Muscle of arm (tissue), 1 donor: ENCODE measurements at regions not wholly inside any gene's neighbourhood (a gene's known extent, or its start where the extent isn't known, plus 50 kb on each side); places are given as distances from the start of the nearest gene placed in this dataset.

Source experiments
- DNase-seq: peaks from one replicate; pipeline ENCODE4 v3.0.0-alpha.2; 2013

DNA sequence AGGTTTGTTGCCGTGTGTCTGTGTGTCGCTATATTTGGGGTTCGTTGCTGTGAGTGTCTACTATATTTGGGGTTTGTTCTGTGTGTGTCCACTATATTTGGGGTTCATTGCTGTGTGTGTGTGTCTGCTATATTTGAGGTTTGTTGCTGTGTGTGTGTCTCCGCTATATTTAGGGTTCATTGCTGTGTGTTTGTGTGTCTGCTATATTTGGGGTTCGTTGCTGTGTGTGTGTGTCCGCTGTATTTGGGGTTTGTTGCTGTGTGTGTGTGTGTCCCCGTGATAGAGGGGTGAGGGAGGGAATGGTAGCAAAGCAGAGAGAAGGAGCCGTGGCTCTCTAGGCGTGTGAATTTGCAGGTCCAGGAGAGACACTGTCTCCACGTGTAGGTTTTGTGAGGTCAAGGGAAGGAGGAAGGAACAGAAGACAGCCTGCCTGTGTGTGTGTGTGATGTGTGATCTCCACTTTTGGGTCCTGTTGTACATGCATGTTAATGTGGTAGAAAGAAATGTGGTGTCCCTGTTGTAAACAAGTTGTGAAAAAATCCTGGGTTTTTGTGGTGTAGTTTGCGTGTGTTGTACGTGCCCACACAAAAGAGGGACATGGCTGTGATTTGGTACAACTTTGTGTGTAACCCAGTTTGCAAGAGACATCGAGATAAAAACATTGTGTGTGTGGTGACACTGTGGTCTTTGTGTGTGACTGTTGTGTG is 56.3 kb upstream of the ECE1 start:
- DNase-seq, result no peak

- DNase-seq, result no peak
Observed at GRCh38 chr1:21344750-21345443, 54.6 kb upstream of the ECE1 start.

GRCh38 chr1:21344098-21344749 is 54.0 kb upstream of the ECE1 start:
- no peak for DNase-seq

DNA sequence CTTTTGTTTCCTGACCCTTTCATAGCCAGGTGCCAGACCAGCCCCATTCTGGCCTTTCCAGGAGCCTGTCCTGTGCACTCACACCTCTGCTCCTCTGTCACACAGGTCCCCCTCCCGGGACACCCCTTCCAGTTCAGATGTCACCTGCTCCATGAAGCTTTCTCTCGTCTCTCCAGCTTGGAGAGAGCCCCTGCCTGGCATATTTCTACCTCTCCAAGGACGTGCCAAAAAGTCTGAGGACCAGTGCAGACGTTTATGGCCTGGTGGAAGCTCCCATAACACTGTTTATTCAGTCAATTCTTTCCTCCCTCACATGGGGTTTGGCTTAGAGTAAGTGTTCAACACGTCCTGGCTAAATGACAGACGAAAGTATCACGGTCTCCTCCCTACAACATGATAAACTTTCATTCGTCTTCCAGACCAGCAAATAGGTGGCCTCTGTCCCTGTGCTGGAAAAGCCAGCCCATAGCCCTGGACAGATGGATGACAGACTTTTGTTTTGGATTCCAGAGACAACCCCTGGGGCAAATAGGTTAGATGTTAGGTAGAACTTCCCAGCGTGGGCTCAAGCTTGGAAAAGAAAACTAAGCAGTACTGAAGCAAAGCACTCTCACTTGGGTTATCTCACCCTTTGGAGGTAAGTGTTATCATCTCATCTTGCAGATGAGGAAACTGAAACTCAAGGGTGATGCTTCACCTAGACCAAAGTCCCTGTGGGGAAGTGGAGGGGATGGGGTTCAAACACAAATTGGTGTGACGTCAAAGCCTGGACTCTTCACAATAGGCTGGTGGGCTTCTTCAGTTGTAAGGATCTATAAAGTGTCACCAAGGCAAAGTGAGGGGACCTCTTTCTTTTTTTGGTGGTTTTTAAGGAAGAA is 52.9 kb upstream of the ECE1 start:
- DNase-seq, result no peak

- DNase-seq, result no peak
Observed at GRCh38 chr1:21341517-21342078, 51.3 kb upstream of the ECE1 start.

- DNase-seq, result no peak
Observed at GRCh38 chr1:21341022-21341421, 50.8 kb upstream of the ECE1 start.

DNA sequence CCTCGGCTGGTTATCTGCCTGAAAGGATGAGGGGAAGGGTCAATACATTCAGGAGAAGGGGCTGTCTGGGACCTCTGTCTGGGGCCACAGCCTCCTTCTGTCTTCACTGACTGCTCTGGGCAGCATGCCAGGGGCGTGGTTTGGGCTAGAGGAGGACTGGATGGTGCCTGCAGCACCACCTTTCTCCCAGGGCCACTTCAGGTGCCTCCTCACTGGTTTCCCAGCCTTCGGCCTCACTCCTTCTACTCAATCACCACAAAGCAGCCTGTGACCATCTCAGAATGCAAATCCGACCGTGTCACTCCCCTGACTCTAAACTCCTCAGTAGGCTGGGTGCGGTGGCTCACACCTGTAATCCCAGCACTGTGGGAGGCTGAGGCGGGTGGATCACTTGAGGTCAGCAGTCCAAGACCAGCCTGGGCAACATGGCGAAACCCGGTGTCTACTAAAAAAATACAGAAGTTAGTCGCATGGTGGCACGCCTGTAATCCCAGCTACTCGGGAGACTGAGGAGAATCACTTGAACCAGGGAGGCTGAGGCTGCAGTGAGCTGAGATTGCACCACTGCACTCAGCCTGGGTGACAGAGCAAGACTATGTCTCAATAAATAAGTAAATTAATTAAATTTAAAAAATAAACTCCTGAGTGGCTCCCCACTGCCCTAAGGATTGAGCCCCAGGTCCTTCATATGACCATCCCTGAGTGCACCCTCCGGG is 50.1 kb upstream of the ECE1 start:
- no peak for DNase-seq
